ENCODE measurements at regions not wholly inside any gene's neighbourhood (a gene's known extent, or its start where the extent isn't known, plus 50 kb on each side); places are given as distances from the start of the nearest gene placed in this dataset.
"Not testable (repeated sequence)": the region's sequence is repeated elsewhere in the genome, so short reads cannot be mapped to it uniquely, and the experiment has no call there.

GRCh38 chr3:181239441-181239840, 249.9 kb upstream of the DNAJC19 start:
- no peak for FAIRE-seq

GRCh38 chr3:181230258-181230657, 240.7 kb upstream of the DNAJC19 start:
- FAIRE-seq: no peak

- no peak for FAIRE-seq
These were observed 223.8 kb upstream of the DNAJC19 start for GRCh38 chr3:181213347-181213746.

- no peak for FAIRE-seq
These were observed 222.7 kb upstream of the DNAJC19 start for GRCh38 chr3:181212271-181212670.

- FAIRE-seq: no peak
These were observed 220.7 kb upstream of the DNAJC19 start for GRCh38 chr3:181210275-181210674.

- FAIRE-seq: no peak
These were observed 200.0 kb upstream of the DNAJC19 start for GRCh38 chr3:181189556-181189955.

- no peak for FAIRE-seq
These were observed 194.2 kb upstream of the DNAJC19 start for GRCh38 chr3:181183764-181184163.

- FAIRE-seq: not testable (repeated sequence)
These were observed 193.5 kb upstream of the DNAJC19 start for GRCh38 chr3:181183057-181183456.

GRCh38 chr3:181178991-181179390, 189.5 kb upstream of the DNAJC19 start:
- no peak for FAIRE-seq

GRCh38 chr3:181176601-181177000, 187.1 kb upstream of the DNAJC19 start:
- no peak for FAIRE-seq

GRCh38 chr3:181174676-181175233, 185.2 kb upstream of the DNAJC19 start:
- no peak for FAIRE-seq

GRCh38 chr3:181174022-181174421, 184.5 kb upstream of the DNAJC19 start:
- FAIRE-seq: no peak

GRCh38 chr3:181173227-181173626, 183.7 kb upstream of the DNAJC19 start:
- FAIRE-seq: no peak

GRCh38 chr3:181134873-181135272, 145.3 kb upstream of the DNAJC19 start:
- FAIRE-seq: no peak

- peak; percentile 18 for FAIRE-seq
These were observed 144.3 kb upstream of the DNAJC19 start for GRCh38 chr3:181133832-181134231.

GRCh38 chr3:181105646-181106045, 116.1 kb upstream of the DNAJC19 start:
- no peak for FAIRE-seq

- FAIRE-seq: no peak
These were observed 114.1 kb upstream of the DNAJC19 start for GRCh38 chr3:181103605-181104004.

- no peak for FAIRE-seq
These were observed 96.5 kb upstream of the DNAJC19 start for GRCh38 chr3:181086011-181086410.

GRCh38 chr3:181081930-181082329, 92.4 kb upstream of the DNAJC19 start:
- FAIRE-seq: no peak

GRCh38 chr3:181076558-181076957, 87.0 kb upstream of the DNAJC19 start:
- FAIRE-seq: no peak

GRCh38 chr3:181075098-181075497, 85.6 kb upstream of the DNAJC19 start:
- no peak for FAIRE-seq

- no peak for FAIRE-seq
These were observed 76.9 kb upstream of the DNAJC19 start for GRCh38 chr3:181066143-181067087.

GRCh38 chr3:181056136-181056732, 66.7 kb upstream of the DNAJC19 start:
- FAIRE-seq: no peak

GRCh38 chr3:181054538-181054937, 65.0 kb upstream of the DNAJC19 start:
- no peak for FAIRE-seq
